ENCODE measurements at regions not wholly inside any gene's neighbourhood (a gene's known extent, or its start where the extent isn't known, plus 50 kb on each side); places are given as distances from the start of the nearest gene placed in this dataset.

GRCh38 chr2:9774266-9774665 lies 69.0 kb upstream of the TAF1B start:
- DNase-seq, result no peak

DNA sequence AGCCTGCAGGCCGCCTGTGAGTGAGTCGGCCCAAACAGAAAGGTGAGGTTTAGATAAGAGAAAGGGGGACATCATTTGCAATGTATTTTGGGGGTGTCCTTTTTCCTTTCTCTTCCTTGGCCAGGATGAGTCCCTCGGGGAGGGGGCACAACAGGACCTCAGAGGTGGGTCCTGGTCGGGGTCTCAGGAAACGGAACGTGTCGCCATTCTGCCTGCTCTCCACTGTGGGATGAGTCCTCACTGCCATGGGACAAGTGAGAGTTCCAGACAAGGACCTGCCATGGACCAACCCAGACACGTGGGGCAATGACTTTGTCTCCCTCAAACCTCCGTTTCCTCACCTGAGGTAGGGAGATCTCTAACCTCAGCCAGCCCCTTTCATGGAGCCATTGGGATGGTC lies 67.9 kb upstream of the TAF1B start:
- no peak for DNase-seq

GRCh38 chr2:9775999-9776712 lies 67.1 kb upstream of the TAF1B start:
- no peak for DNase-seq

GRCh38 chr2:9777081-9777480 lies 66.2 kb upstream of the TAF1B start:
- no peak for DNase-seq

DNA sequence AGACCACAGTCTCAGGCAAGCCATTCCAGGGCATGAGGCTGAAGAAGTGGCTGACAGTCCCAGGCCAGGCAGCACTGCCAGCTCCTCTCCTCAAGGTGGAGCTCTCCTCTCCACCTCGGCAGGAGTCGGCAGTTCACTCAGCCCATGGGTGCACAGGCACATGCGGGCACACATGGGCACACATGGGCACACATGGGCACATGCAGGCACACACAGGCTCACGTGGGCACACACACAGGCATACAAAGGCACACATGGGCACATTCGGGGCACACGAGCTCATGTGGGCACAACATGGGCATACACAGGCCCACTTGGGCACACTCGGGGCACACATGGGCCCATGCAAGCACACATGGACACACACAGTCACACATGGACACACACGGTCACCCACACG lies 65.3 kb upstream of the TAF1B start:
- no peak for DNase-seq

DNA sequence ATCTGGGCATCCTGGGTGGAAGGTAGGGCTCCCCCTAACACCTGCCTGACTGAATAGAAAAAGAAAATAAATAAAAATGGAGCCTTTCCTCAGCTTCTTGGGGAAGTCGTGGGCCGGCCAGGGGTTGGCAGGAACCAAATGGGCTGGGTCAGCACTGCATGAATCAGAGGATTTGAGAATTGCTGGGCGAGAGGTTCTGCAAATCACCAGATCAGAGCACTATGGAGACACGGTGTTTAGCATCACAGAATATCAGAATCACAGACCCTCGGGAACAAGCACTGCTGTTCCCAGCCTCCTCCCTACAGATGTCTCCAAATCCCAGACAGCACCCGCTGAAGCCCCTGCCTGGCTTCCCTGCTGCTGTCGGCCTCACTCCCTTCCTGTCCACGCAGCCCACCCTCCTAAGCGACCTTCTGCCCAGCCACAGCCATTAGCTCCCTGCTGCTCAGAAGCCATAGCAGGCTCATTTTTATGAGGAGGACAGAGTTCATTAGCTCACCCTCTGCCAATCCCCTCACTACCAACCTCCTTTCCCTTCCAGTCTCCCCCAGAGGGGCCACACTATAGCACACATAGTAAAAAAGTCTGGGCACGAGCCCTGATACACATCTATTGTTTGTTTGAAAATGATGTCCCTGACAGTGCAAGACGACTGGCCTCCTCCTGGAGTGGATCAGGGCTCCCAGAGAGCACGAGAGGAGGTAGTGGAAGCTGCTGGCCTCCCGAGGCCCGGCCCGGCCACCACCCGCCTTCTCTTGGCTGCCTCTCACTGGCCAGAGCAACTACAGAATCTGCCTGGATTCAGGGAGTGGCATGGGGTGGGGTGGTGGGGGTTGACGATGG lies 64.6 kb upstream of the TAF1B start:
- DNase-seq, result no peak

GRCh38 chr2:9779596-9780264 lies 63.5 kb upstream of the TAF1B start:
- no peak for DNase-seq

DNA sequence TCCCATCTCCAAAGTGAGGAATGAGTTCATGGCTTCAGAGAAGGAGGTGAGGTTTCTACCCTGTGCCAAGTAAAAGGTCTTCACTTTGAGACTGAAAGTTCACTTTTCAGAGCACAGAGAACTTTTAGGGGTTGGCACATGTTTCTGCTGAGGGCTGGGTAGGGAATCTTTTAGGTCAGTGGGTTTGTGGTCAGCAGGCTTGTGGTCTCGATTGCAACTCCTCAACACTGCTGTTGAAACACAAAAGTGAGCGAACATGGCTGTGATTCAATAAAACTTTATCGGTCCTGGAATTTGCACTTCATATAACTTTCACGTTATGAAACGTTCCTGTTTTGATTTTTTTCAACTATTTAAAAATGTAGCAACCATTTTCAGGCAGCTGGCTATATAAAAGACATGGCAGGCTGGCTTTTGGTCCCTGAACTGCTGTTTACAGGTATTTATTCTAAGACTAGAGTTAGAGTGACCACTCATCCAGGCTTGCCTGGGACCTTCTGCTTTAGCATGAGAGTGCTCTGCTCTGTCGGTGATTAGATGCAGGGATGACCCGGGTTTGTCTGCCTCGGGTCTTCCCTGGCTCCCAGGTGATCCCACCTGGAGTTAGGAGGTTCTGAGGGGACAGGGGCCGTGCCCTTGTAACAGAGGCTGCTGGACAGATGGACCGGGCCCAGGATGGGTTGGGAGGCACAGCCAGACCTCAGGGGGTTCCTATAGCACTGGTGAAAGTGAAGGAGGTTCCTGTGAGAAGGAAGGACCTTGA lies 62.7 kb upstream of the TAF1B start:
- no peak for DNase-seq

GRCh38 chr2:9781252-9781651 lies 62.0 kb upstream of the TAF1B start:
- no peak for DNase-seq

- DNase-seq, result no peak
Measured at GRCh38 chr2:9782197-9782719, 61.0 kb upstream of the TAF1B start.

DNA sequence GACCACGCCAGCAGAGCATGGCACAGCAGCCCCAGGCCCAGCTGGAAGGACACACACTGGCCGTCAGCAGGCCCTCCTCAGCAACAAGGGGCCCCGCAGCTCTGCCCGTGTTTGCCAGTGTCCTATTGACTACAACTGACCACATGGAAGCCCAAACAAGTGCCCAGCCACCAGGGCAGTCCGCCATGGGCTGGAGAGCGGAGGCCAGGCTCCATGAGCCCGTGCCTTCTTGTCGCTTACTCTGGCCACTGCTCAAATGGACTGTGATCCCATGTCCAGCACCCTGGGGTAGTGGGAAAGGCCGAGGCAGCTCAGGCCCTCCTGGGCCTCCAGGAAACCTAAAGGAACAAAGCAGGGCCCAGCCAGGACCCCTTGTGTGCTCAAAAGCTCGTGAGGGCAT lies 53.9 kb upstream of the TAF1B start:
- no peak for DNase-seq

GRCh38 chr2:9790702-9791225 lies 52.5 kb upstream of the TAF1B start:
- no peak for DNase-seq

DNA sequence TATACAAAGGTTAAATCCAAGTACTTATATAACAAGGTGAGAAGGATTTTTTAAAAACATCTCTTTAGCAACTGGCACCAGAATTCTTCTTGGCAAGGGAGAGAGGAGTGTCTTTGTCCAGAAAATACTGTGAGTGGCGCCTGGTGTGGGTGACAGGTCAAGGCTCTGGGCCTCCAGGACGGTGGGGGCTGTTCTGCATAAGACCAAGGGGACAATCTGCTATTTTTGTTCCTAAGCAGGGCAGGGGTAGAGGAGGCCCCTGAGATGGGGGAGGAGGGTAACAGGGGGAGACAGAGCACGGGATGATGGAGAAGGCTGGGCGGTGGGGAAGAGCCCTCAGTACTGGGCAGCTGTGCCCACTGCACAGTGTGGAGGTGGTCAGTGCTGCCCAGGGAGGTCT lies 51.6 kb upstream of the TAF1B start:
- no peak for DNase-seq

DNA sequence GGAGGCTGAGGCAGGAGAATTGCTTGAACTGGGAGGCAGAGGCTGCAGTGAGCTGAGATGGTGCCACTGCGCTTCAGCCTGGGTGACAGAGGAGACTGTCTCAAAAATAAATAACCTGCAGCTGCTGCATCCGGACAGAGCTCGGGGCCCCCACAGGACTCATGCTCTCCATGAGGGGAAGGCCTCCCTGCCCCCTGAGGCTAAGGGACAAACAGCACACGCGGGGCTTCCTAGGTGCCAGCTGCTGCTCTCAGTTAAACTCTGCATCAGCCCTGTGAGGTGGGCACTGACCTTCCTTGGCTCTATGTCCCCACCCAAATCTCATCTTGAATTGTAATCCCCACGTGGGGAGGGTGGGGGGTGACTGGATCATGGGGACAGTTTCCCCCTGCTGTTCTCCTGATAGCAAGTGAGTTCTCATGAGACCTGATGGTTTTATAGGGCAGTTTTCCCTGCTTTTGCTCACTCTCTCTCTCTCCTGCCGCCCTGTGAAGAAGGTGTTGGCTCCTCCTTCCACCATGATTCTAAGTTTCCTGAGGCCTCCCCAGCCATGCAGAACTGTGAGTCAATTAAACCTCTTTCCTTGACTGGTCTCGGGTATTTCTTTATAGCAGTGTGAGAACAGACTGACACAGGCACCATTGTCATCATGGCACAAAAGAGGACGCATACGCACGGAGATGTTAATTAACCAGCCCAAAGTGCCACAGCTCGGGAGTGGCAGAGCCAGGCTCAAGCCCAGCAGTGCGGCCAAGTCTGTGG lies 49.9 kb upstream of the TAF1B start:
- DNase-seq, result no peak

Measured in GDM1 (cell line).